ENCODE measurements at regions not wholly inside any gene's neighbourhood (a gene's known extent, or its start where the extent isn't known, plus 50 kb on each side); places are given as distances from the start of the nearest gene placed in this dataset.
"Not testable (repeated sequence)": the region's sequence is repeated elsewhere in the genome, so short reads cannot be mapped to it uniquely, and the experiment has no call there.

- WGBS (ENCODE audit: insufficient coverage) = 89% methylated on average over 3 of the region's 3 CpGs
- Histone ChIP-seq H3K4me1 (ENCODE audit: control insufficient read depth, insufficient read depth, low read length) (no peaks in the 10 kb centered on the region), H3K4me3 (ENCODE audit: low read depth, low read length) (no peak overlapping the region), H3K9me3 (ENCODE audit: control insufficient read depth, insufficient read depth, low read length) (peaks cover 3% of the 10 kb centered on the region), H3K36me3 (ENCODE audit: control insufficient read depth, insufficient read depth, low read length) (no peaks in the 10 kb centered on the region), H3K27ac (ENCODE audit: low read depth, low read length) (no peak overlapping the region), H3K27me3 (ENCODE audit: control insufficient read depth, insufficient read depth, low read length) (no peaks in the 10 kb centered on the region)
- no peak for DNase-seq (ENCODE audit: low read depth in 4 of 6, low spot score in 6 of 6)
Measured at GRCh38 chr12:60212159-60213000, 616.6 kb downstream of the SLC16A7 start.

- H3K4me1 ChIP-seq (ENCODE audit: control insufficient read depth, insufficient read depth, low read length); H3K9me3 ChIP-seq (ENCODE audit: control insufficient read depth, insufficient read depth, low read length); H3K4me3 ChIP-seq (ENCODE audit: low read depth, low read length); DNase-seq (ENCODE audit: low read depth in 4 of 6, low spot score in 6 of 6); H3K27me3 ChIP-seq (ENCODE audit: control insufficient read depth, insufficient read depth, low read length); H3K36me3 ChIP-seq (ENCODE audit: control insufficient read depth, insufficient read depth, low read length); H3K27ac ChIP-seq (ENCODE audit: low read depth, low read length): not testable (repeated sequence)
- WGBS (ENCODE audit: insufficient coverage) = no CpG with 5 or more reads among the region's 3 CpGs
Measured at GRCh38 chr12:60213272-60213671, 617.4 kb downstream of the SLC16A7 start.

- Histone ChIP-seq H3K4me3 (ENCODE audit: low read depth, low read length) (no peak overlapping the region), H3K36me3 (ENCODE audit: control insufficient read depth, insufficient read depth, low read length) (no peaks in the 10 kb centered on the region), H3K4me1 (ENCODE audit: control insufficient read depth, insufficient read depth, low read length) (no peaks in the 10 kb centered on the region), H3K27ac (ENCODE audit: low read depth, low read length) (no peak overlapping the region), H3K9me3 (ENCODE audit: control insufficient read depth, insufficient read depth, low read length) (peaks cover 3% of the 10 kb centered on the region), H3K27me3 (ENCODE audit: control insufficient read depth, insufficient read depth, low read length) (no peaks in the 10 kb centered on the region)
- WGBS (ENCODE audit: insufficient coverage) = no CpG with 5 or more reads among the region's 5 CpGs
- DNase-seq (ENCODE audit: low read depth in 4 of 6, low spot score in 6 of 6) = no peak
Measured at GRCh38 chr12:60216226-60216625, 620.4 kb downstream of the SLC16A7 start.

- no CpG with 5 or more reads among the region's 4 CpGs for WGBS (ENCODE audit: insufficient coverage)
Measured at GRCh38 chr12:60223242-60223641, 627.4 kb downstream of the SLC16A7 start.

GRCh38 chr12:60225216-60226000 is 629.6 kb downstream of the SLC16A7 start:
- no peaks in the 10 kb centered on the region for H3K4me1 ChIP-seq (ENCODE audit: control insufficient read depth, insufficient read depth, low read length)
- 89% methylated on average over 6 of the region's 11 CpGs for WGBS (ENCODE audit: insufficient coverage)
- H3K27me3 ChIP-seq (ENCODE audit: control insufficient read depth, insufficient read depth, low read length) = no peaks in the 10 kb centered on the region
- no peaks in the 10 kb centered on the region for H3K36me3 ChIP-seq (ENCODE audit: control insufficient read depth, insufficient read depth, low read length)
- H3K9me3 ChIP-seq (ENCODE audit: control insufficient read depth, insufficient read depth, low read length) = no peaks in the 10 kb centered on the region
- no peak overlapping the region for H3K27ac ChIP-seq (ENCODE audit: low read depth, low read length)
- DNase-seq (ENCODE audit: low read depth in 4 of 6, low spot score in 6 of 6) = no peak
- no peak overlapping the region for H3K4me3 ChIP-seq (ENCODE audit: low read depth, low read length)

More at GRCh38 chr12:60223242-60223641, 627.4 kb downstream of the SLC16A7 start:
- H3K27me3 ChIP-seq (ENCODE audit: control insufficient read depth, insufficient read depth, low read length) = no peaks in the 10 kb centered on the region
- no peak for DNase-seq (ENCODE audit: low read depth in 4 of 6, low spot score in 6 of 6)
- H3K4me3 ChIP-seq (ENCODE audit: low read depth, low read length) = no peak overlapping the region
- H3K36me3 ChIP-seq (ENCODE audit: control insufficient read depth, insufficient read depth, low read length) = no peaks in the 10 kb centered on the region
- no peaks in the 10 kb centered on the region for H3K4me1 ChIP-seq (ENCODE audit: control insufficient read depth, insufficient read depth, low read length)
- no peaks in the 10 kb centered on the region for H3K9me3 ChIP-seq (ENCODE audit: control insufficient read depth, insufficient read depth, low read length)
- H3K27ac ChIP-seq (ENCODE audit: low read depth, low read length) = no peak overlapping the region

GRCh38 chr12:60227916-60228315 is 632.1 kb downstream of the SLC16A7 start:
- H3K4me1 ChIP-seq (ENCODE audit: control insufficient read depth, insufficient read depth, low read length) = no peaks in the 10 kb centered on the region
- no peak overlapping the region for H3K27ac ChIP-seq (ENCODE audit: low read depth, low read length)
- no peaks in the 10 kb centered on the region for H3K36me3 ChIP-seq (ENCODE audit: control insufficient read depth, insufficient read depth, low read length)
- no peak overlapping the region for H3K4me3 ChIP-seq (ENCODE audit: low read depth, low read length)
- no peak for DNase-seq (ENCODE audit: low read depth in 4 of 6, low spot score in 6 of 6)
- H3K9me3 ChIP-seq (ENCODE audit: control insufficient read depth, insufficient read depth, low read length) = no peaks in the 10 kb centered on the region
- 60% methylated on average over 1 of the region's 2 CpGs for WGBS (ENCODE audit: insufficient coverage)
- no peaks in the 10 kb centered on the region for H3K27me3 ChIP-seq (ENCODE audit: control insufficient read depth, insufficient read depth, low read length)

GRCh38 chr12:60230056-60230455 is 634.2 kb downstream of the SLC16A7 start:
- WGBS (ENCODE audit: insufficient coverage) = 94% methylated on average over 2 of the region's 4 CpGs
- H3K9me3 ChIP-seq (ENCODE audit: control insufficient read depth, insufficient read depth, low read length) = no peaks in the 10 kb centered on the region
- no peaks in the 10 kb centered on the region for H3K4me1 ChIP-seq (ENCODE audit: control insufficient read depth, insufficient read depth, low read length)
- no peaks in the 10 kb centered on the region for H3K27me3 ChIP-seq (ENCODE audit: control insufficient read depth, insufficient read depth, low read length)
- no peak for DNase-seq (ENCODE audit: low read depth in 4 of 6, low spot score in 6 of 6)
- no peak overlapping the region for H3K27ac ChIP-seq (ENCODE audit: low read depth, low read length)
- no peaks in the 10 kb centered on the region for H3K36me3 ChIP-seq (ENCODE audit: control insufficient read depth, insufficient read depth, low read length)
- H3K4me3 ChIP-seq (ENCODE audit: low read depth, low read length) = no peak overlapping the region

GRCh38 chr12:60231303-60231702 is 635.5 kb downstream of the SLC16A7 start:
- H3K4me1 ChIP-seq (ENCODE audit: control insufficient read depth, insufficient read depth, low read length) = no peaks in the 10 kb centered on the region
- no peak overlapping the region for H3K4me3 ChIP-seq (ENCODE audit: low read depth, low read length)
- DNase-seq (ENCODE audit: low read depth in 4 of 6, low spot score in 6 of 6) = no peak
- H3K27me3 ChIP-seq (ENCODE audit: control insufficient read depth, insufficient read depth, low read length) = no peaks in the 10 kb centered on the region
- H3K9me3 ChIP-seq (ENCODE audit: control insufficient read depth, insufficient read depth, low read length) = no peaks in the 10 kb centered on the region
- no peaks in the 10 kb centered on the region for H3K36me3 ChIP-seq (ENCODE audit: control insufficient read depth, insufficient read depth, low read length)
- 93% methylated on average over 2 of the region's 3 CpGs for WGBS (ENCODE audit: insufficient coverage)
- no peak overlapping the region for H3K27ac ChIP-seq (ENCODE audit: low read depth, low read length)

- Histone ChIP-seq H3K9me3 (ENCODE audit: control insufficient read depth, insufficient read depth, low read length) (no peaks in the 10 kb centered on the region), H3K36me3 (ENCODE audit: control insufficient read depth, insufficient read depth, low read length) (no peaks in the 10 kb centered on the region), H3K4me1 (ENCODE audit: control insufficient read depth, insufficient read depth, low read length) (no peaks in the 10 kb centered on the region), H3K4me3 (ENCODE audit: low read depth, low read length) (no peak overlapping the region), H3K27ac (ENCODE audit: low read depth, low read length) (no peak overlapping the region), H3K27me3 (ENCODE audit: control insufficient read depth, insufficient read depth, low read length) (no peaks in the 10 kb centered on the region)
- DNase-seq (ENCODE audit: low read depth in 4 of 6, low spot score in 6 of 6) = no peak
- 91% methylated on average over 4 of the region's 7 CpGs for whole genome bisulfite sequencing (ENCODE audit: insufficient coverage)
Measured at GRCh38 chr12:60231976-60232907, 636.4 kb downstream of the SLC16A7 start.
